GM23338 (cell line): ENCODE measurements at regions not wholly inside any gene's neighbourhood (a gene's known extent, or its start where the extent isn't known, plus 50 kb on each side); places are given as distances from the start of the nearest gene placed in this dataset.

Experiments used
- ATAC-seq: fragments of 200-7000 bp; cut with Tn5 transposase; 3 replicates; pipeline ENCODE4 v1.9.1; 2020
- DNase-seq: peaks from one replicate; pipeline ENCODE4 v3.0.0-alpha.2; 2015; ENCODE audit warnings: low spot score
- H2AFZ ChIP-seq: fragments of 200-600 bp; sonication (generic); 2 replicates; pipeline ENCODE4 v1.8.0; 2016; ENCODE audit warnings: antibody characterized with exemption, mild to moderate bottlenecking, moderate library complexity
- H3F3A ChIP-seq: fragments of 200-600 bp; sonication (generic); replicated peaks from 2 replicates; pipeline ENCODE4 v1.8.0; 2017; ENCODE audit warnings: antibody characterized with exemption, mixed run types, low read depth
- H3K27ac ChIP-seq: fragments of 200-600 bp; sonication (generic); 2 replicates; pipeline ENCODE4 v1.6.1; 2016; ENCODE audit warnings: low read depth
- H3K27me3 ChIP-seq: fragments of 200-600 bp; sonication (generic); 2 replicates; pipeline ENCODE4 v1.8.0; 2016; ENCODE audit warnings: mild to moderate bottlenecking, mixed run types, moderate library complexity; ENCODE audit not compliant: insufficient read depth
- H3K36me3 ChIP-seq: fragments of 200-600 bp; sonication (generic); 2 replicates; pipeline ENCODE4 v1.8.0; 2016; ENCODE audit warnings: mild to moderate bottlenecking; ENCODE audit not compliant: insufficient read depth
- H3K4me1 ChIP-seq: fragments of 200-600 bp; sonication (generic); 2 replicates; pipeline ENCODE4 v1.8.0; 2016; ENCODE audit warnings: mild to moderate bottlenecking, moderate library complexity; ENCODE audit not compliant: insufficient read depth
- H3K4me2 ChIP-seq: fragments of 200-600 bp; sonication (generic); 2 replicates; pipeline ENCODE4 v1.7.1; 2017; ENCODE audit warnings: mixed run types
- H3K4me3 ChIP-seq: fragments of 200-600 bp; sonication (generic); 2 replicates; pipeline ENCODE4 v1.6.1; 2016; ENCODE audit warnings: mixed run types
- H3K79me2 ChIP-seq: fragments of 200-600 bp; sonication (generic); replicated peaks from 2 replicates; pipeline ENCODE4 v1.8.0; 2017; ENCODE audit warnings: mild to moderate bottlenecking; ENCODE audit not compliant: insufficient read depth
- H3K9me2 ChIP-seq: fragments of 200-600 bp; sonication (generic); 2 replicates; pipeline ENCODE4 v1.8.0; 2017; ENCODE audit not compliant: insufficient read depth
- H4K20me1 ChIP-seq: fragments of 200-600 bp; sonication (generic); replicated peaks from 2 replicates; pipeline ENCODE4 v1.8.0; 2017; ENCODE audit warnings: mild to moderate bottlenecking; ENCODE audit not compliant: insufficient read depth
- H3K27ac Mint-ChIP-seq: 2 replicates; pipeline ENCODE4 v1.8.0; 2020; ENCODE audit warnings: inconsistent platforms, mild to moderate bottlenecking, moderate library complexity, mixed read lengths
- H3K27me3 Mint-ChIP-seq: 3 replicates; pipeline ENCODE4 v1.8.0; 2022; ENCODE audit warnings: low read depth, mild to moderate bottlenecking, moderate library complexity, mixed read lengths, inconsistent platforms; ENCODE audit not compliant: insufficient read depth, poor library complexity
- H3K36me3 Mint-ChIP-seq: 3 replicates; pipeline ENCODE4 v1.8.0; 2021; ENCODE audit warnings: low read depth, mild to moderate bottlenecking, inconsistent platforms, moderate library complexity, mixed read lengths
- H3K4me1 Mint-ChIP-seq: 3 replicates; pipeline ENCODE4 v1.8.0; 2020; ENCODE audit warnings: mild to moderate bottlenecking, inconsistent platforms, mixed read lengths
- H3K4me3 Mint-ChIP-seq: 3 replicates; pipeline ENCODE4 v1.8.0; 2021; ENCODE audit warnings: moderate library complexity, mild to moderate bottlenecking, inconsistent platforms, mixed read lengths
- H3K9me3 Mint-ChIP-seq: 3 replicates; pipeline ENCODE4 v1.8.0; 2020; ENCODE audit warnings: moderate library complexity, mild to moderate bottlenecking, inconsistent platforms, mixed read lengths
- CREB1 ChIP-seq: fragments of 250-450 bp; sonication (Bioruptor Pico); IDR thresholded peaks from 2 replicates; pipeline ENCODE4 v1.5.0; 2020; ENCODE audit warnings: low read depth, mild to moderate bottlenecking, moderate library complexity
- JUNB ChIP-seq: IDR thresholded peaks from one replicate; pipeline ENCODE4 v1.6.1; 2016; ENCODE audit warnings: antibody characterized with exemption; ENCODE audit not compliant: unreplicated experiment
- STAT1 ChIP-seq: IDR thresholded peaks from one replicate; pipeline ENCODE4 v1.6.1; 2016; ENCODE audit warnings: antibody characterized with exemption; ENCODE audit not compliant: unreplicated experiment
- ZNF331 ChIP-seq: fragments of 250-450 bp; sonication (Bioruptor Pico); IDR thresholded peaks from 2 replicates; pipeline ENCODE4 v1.5.0; 2020; ENCODE audit warnings: low read depth, mild to moderate bottlenecking, moderate library complexity
- TF ChIP-seq, protein P1 (sequence below), 2 experiments: fragments of 200-600 bp in 1 of 2; sonication (generic) in 1 of 2; conservative IDR thresholded peaks; 2 replicates each; pipeline versions ENCODE4 v1.5.1 to v1.6.1; 2016 to 2017; ENCODE audit warnings: antibody characterized with exemption in 2 of 2, low read depth in 2 of 2, mild to moderate bottlenecking in 2 of 2, moderate library complexity in 1 of 2
- TF ChIP-seq, protein P2 (sequence below): fragments of 250-450 bp; sonication (Bioruptor Pico); IDR thresholded peaks from 2 replicates; pipeline ENCODE4 v1.5.0; 2020; ENCODE audit warnings: mild to moderate bottlenecking, moderate library complexity

DNA sequence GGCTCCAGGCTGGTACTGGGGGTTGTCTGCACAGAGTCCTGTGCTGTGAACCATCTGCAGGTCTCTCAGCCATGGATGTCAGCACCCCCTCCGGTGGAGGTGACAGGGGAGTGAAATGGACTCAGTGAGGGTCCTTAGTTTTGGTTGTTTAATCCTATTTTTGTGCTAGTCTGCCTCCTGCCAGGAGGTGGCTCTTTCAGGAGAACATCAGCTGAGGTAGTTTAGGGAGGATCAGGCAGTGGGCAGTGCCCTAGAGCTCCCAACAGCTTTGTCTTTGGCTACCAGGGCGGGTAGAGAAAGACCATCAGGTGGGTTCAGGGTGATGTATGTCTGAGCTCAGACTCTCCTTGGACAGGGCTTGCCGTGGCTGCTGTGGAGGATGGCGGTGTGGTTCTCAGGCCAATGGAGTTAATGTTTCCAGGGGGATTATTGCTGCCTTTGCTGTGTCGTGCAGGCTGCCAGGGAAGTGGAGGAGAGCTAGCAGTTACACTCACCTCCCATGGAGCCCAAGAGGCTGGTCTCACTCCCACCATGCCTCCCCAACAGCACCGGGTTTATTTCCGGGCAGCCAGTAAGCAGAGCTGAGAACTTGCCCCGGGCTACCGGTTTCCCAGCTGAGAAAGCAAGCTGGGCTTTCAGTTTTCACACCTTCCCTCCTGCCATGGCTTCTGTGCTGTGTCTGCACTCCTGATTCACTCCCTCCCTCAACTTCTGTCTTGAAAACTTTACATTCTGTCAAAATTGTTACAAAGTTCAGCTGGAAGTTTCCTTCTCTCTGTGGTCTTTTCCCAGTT lies 563.4 kb downstream of the XIRP2 start:
- DNase-seq (peak; percentile 50), ATAC-seq (peak; percentile 82)
- H3K4me1 Mint-ChIP-seq: peaks cover 12% of the 10 kb centered on the region
- H3K27ac Mint-ChIP-seq: peak overlapping the region; percentile 16; the same call in 1 of the 2 replicates
- Histone ChIP-seq H3K27me3 (no peaks in the 10 kb centered on the region), H2AFZ (no peak overlapping the region), H3K9me2 (no peaks in the 10 kb centered on the region), H3K79me2 (peaks cover 96% of the 10 kb centered on the region), H3K27ac (no peak overlapping the region), H3K36me3 (peaks cover 17% of the 10 kb centered on the region), H4K20me1 (peaks cover 10% of the 10 kb centered on the region; the same call in 1 of the 2 replicates), H3K4me3 (no peak overlapping the region), H3F3A (no peaks in the 10 kb centered on the region), H3K4me1 (no peaks in the 10 kb centered on the region), H3K4me2 (no peak overlapping the region)
- TF ChIP-seq JUNB (no peak), STAT1 (no peak), ZNF331 (no peak), CREB1 (CRISPR knock-in tag) (no peak)
- TF ChIP-seq, protein P1, sequence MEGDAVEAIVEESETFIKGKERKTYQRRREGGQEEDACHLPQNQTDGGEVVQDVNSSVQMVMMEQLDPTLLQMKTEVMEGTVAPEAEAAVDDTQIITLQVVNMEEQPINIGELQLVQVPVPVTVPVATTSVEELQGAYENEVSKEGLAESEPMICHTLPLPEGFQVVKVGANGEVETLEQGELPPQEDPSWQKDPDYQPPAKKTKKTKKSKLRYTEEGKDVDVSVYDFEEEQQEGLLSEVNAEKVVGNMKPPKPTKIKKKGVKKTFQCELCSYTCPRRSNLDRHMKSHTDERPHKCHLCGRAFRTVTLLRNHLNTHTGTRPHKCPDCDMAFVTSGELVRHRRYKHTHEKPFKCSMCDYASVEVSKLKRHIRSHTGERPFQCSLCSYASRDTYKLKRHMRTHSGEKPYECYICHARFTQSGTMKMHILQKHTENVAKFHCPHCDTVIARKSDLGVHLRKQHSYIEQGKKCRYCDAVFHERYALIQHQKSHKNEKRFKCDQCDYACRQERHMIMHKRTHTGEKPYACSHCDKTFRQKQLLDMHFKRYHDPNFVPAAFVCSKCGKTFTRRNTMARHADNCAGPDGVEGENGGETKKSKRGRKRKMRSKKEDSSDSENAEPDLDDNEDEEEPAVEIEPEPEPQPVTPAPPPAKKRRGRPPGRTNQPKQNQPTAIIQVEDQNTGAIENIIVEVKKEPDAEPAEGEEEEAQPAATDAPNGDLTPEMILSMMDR (conservative IDR thresholded peaks at IDR 0.05; ENCODE audit: low read depth in 2 of 2): peak; percentile 42 to 48
- TF ChIP-seq, protein P2, sequence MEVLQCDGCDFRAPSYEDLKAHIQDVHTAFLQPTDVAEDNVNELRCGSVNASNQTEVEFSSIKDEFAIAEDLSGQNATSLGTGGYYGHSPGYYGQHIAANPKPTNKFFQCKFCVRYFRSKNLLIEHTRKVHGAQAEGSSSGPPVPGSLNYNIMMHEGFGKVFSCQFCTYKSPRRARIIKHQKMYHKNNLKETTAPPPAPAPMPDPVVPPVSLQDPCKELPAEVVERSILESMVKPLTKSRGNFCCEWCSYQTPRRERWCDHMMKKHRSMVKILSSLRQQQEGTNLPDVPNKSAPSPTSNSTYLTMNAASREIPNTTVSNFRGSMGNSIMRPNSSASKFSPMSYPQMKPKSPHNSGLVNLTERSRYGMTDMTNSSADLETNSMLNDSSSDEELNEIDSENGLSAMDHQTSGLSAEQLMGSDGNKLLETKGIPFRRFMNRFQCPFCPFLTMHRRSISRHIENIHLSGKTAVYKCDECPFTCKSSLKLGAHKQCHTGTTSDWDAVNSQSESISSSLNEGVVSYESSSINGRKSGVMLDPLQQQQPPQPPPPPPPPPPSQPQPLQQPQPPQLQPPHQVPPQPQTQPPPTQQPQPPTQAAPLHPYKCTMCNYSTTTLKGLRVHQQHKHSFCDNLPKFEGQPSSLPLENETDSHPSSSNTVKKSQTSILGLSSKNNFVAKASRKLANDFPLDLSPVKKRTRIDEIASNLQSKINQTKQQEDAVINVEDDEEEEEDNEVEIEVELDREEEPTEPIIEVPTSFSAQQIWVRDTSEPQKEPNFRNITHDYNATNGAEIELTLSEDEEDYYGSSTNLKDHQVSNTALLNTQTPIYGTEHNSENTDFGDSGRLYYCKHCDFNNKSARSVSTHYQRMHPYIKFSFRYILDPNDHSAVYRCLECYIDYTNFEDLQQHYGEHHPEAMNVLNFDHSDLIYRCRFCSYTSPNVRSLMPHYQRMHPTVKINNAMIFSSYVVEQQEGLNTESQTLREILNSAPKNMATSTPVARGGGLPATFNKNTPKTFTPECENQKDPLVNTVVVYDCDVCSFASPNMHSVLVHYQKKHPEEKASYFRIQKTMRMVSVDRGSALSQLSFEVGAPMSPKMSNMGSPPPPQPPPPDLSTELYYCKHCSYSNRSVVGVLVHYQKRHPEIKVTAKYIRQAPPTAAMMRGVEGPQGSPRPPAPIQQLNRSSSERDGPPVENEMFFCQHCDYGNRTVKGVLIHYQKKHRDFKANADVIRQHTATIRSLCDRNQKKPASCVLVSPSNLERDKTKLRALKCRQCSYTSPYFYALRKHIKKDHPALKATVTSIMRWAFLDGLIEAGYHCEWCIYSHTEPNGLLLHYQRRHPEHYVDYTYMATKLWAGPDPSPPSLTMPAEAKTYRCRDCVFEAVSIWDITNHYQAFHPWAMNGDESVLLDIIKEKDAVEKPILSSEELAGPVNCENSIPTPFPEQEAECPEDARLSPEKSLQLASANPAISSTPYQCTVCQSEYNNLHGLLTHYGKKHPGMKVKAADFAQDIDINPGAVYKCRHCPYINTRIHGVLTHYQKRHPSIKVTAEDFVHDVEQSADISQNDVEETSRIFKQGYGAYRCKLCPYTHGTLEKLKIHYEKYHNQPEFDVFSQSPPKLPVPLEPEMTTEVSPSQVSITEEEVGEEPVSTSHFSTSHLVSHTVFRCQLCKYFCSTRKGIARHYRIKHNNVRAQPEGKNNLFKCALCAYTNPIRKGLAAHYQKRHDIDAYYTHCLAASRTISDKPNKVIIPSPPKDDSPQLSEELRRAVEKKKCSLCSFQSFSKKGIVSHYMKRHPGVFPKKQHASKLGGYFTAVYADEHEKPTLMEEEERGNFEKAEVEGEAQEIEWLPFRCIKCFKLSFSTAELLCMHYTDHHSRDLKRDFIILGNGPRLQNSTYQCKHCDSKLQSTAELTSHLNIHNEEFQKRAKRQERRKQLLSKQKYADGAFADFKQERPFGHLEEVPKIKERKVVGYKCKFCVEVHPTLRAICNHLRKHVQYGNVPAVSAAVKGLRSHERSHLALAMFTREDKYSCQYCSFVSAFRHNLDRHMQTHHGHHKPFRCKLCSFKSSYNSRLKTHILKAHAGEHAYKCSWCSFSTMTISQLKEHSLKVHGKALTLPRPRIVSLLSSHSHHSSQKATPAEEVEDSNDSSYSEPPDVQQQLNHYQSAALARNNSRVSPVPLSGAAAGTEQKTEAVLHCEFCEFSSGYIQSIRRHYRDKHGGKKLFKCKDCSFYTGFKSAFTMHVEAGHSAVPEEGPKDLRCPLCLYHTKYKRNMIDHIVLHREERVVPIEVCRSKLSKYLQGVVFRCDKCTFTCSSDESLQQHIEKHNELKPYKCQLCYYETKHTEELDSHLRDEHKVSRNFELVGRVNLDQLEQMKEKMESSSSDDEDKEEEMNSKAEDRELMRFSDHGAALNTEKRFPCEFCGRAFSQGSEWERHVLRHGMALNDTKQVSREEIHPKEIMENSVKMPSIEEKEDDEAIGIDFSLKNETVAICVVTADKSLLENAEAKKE (CRISPR knock-in tag): no peak
- peaks cover 48% of the 10 kb centered on the region for H3K9me3 Mint-ChIP-seq
- H3K27me3 Mint-ChIP-seq: peaks cover 10% of the 10 kb centered on the region
- no peak overlapping the region for H3K4me3 Mint-ChIP-seq
- H3K36me3 Mint-ChIP-seq: peaks cover 65% of the 10 kb centered on the region
